ENCODE measurements at regions not wholly inside any gene's neighbourhood (a gene's known extent, or its start where the extent isn't known, plus 50 kb on each side); places are given as distances from the start of the nearest gene placed in this dataset.
"Not testable (repeated sequence)": the region's sequence is repeated elsewhere in the genome, so short reads cannot be mapped to it uniquely, and the experiment has no call there.

DNA sequence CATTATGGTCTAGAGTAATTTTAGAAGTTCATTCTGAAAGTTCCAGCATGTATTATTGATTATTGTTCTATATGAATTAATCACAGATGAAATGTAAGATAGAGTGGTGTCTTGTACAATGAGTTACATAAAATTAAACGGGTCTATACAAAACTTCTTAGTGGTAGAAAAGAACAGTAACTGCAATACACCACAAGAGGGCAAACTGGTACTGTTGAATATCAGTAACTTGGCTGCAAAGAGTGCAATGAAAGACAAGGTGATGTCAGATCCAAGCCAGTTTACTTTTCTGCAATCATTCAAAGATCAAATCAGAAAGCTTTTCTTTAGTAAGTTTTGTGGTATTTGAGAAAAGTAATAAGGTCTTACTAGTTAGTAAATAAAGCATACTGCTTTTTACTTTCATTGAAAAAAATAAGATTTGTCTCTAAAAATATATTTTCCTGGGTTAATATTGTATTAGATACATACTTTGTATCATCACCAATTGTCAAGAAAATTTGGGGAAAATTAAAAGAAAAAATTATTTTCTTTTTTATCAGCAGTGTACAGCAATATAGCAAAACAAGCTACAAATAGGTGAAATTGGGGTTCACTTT lies 66.4 kb upstream of the BTG3 start:
- Histone ChIP-seq H3K4me2 (ENCODE audit: unreplicated experiment) (no peak overlapping the region), H3K9ac (no peak overlapping the region), H3K9me3 (ENCODE audit: low read depth) (no peaks in the 10 kb centered on the region), H3K27ac (no peak overlapping the region), H3K4me3 (no peak overlapping the region), H3F3A (ENCODE audit: insufficient read depth) (no peaks in the 10 kb centered on the region), H3K36me3 (ENCODE audit: low read depth) (no peaks in the 10 kb centered on the region), H3K27me3 (replicated peaks; ENCODE audit: insufficient read depth) (peaks cover 13% of the 10 kb centered on the region), H2AFZ (no peak overlapping the region), H3K79me2 (ENCODE audit: insufficient read depth) (no peaks in the 10 kb centered on the region), H3K9me2 (ENCODE audit: insufficient read depth) (no peaks in the 10 kb centered on the region), H3K4me1 (ENCODE audit: insufficient read depth) (no peaks in the 10 kb centered on the region), H4K20me1 (ENCODE audit: insufficient read depth) (no peaks in the 10 kb centered on the region)
- TF ChIP-seq EZH2 (IDR thresholded peaks at IDR 0.05; ENCODE audit: insufficient read depth, poor library complexity, severe bottlenecking), result no peak
- TF ChIP-seq EZH2phosphoT487 (IDR thresholded peaks at IDR 0.05; ENCODE audit: insufficient read depth, low read depth), result no peak
- WGBS, 2 experiments (ENCODE audit: low coverage in 1 of 2, low lambda C conversion rate in 2 of 2, missing lambda C conversion rate in 2 of 2), result 2 to 5% methylated on average over 1 of the region's 1 CpG
- DNase-seq, result peak; percentile 79
- in situ Hi-C loops (cut with MboI), result loop anchor here (5.0 kb wide), 1 partner anchor 223 kb away; no protein-coding TSS in a partner anchor

DNA sequence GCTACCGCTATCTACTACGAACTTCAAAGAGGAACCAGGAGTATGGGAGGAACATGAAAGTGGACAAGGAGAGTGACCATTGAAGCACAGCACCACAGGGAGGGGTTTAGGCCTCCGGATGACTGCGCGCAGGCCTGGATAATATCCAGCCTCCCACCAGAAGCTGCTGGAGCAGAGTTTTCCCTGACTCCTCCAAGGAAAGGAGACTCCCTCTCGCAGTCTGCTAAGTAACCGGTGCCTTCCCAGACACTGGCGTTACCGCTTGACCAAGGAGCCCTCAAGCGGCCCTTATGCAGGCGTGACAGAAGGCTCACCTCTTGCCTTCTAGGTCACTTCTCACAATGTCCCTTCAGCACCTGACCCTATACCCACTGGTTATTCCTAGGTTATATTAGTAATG lies 64.2 kb upstream of the BTG3 start:
- H3K4me1 ChIP-seq (ENCODE audit: insufficient read depth); H3K27ac ChIP-seq; DNase-seq; H3K79me2 ChIP-seq (ENCODE audit: insufficient read depth); H2AFZ ChIP-seq; H4K20me1 ChIP-seq (ENCODE audit: insufficient read depth); H3K4me2 ChIP-seq (ENCODE audit: unreplicated experiment); H3K9me3 ChIP-seq (ENCODE audit: low read depth); H3K4me3 ChIP-seq; H3K9me2 ChIP-seq (ENCODE audit: insufficient read depth); H3K36me3 ChIP-seq (ENCODE audit: low read depth); H3K9ac ChIP-seq; H3F3A ChIP-seq (ENCODE audit: insufficient read depth): not testable (repeated sequence)
- in situ Hi-C loops (cut with MboI), result loop anchor here (5.0 kb wide), 1 partner anchor 225 kb away; no protein-coding TSS in a partner anchor
- WGBS, 2 experiments (ENCODE audit: low coverage in 1 of 2, low lambda C conversion rate in 2 of 2, missing lambda C conversion rate in 2 of 2), result 76 to 85% methylated on average over 11 of the region's 11 CpGs
- H3K27me3 ChIP-seq (replicated peaks; ENCODE audit: insufficient read depth), result peaks cover 16% of the 10 kb centered on the region

DNA sequence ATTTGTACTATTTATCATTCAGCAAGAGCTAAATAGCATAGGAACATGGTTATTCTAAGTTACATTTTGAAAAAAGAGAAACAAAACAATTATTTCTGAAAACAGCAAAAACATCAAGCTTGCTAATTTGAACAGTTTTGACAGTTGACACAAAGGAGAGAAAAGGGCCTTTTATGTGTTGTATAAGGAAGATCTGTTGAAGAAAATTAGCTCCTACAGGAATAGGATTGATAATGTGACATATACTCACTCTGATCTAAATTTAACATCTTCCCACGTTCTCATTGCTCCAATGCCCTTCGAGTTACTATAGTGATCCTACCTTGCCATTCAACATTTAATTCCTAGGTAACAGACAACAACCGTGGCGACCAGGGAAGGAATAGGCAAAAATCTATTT lies 61.4 kb upstream of the BTG3 start:
- Histone ChIP-seq H3K79me2 (ENCODE audit: insufficient read depth) (no peaks in the 10 kb centered on the region), H3K4me3 (no peak overlapping the region), H3K9ac (no peak overlapping the region), H2AFZ (no peak overlapping the region), H3K27me3 (replicated peaks; ENCODE audit: insufficient read depth) (peaks cover 20% of the 10 kb centered on the region), H3F3A (ENCODE audit: insufficient read depth) (no peaks in the 10 kb centered on the region), H3K4me1 (ENCODE audit: insufficient read depth) (peaks cover 5% of the 10 kb centered on the region; the same call in 1 of the 2 replicates), H3K9me3 (ENCODE audit: low read depth) (no peaks in the 10 kb centered on the region), H3K9me2 (ENCODE audit: insufficient read depth) (no peaks in the 10 kb centered on the region), H3K36me3 (ENCODE audit: low read depth) (no peaks in the 10 kb centered on the region), H3K27ac (no peak overlapping the region), H4K20me1 (ENCODE audit: insufficient read depth) (no peaks in the 10 kb centered on the region), H3K4me2 (ENCODE audit: unreplicated experiment) (no peak overlapping the region)
- TF ChIP-seq EZH2 (IDR thresholded peaks at IDR 0.05; ENCODE audit: insufficient read depth, poor library complexity, severe bottlenecking) (no peak), EZH2phosphoT487 (IDR thresholded peaks at IDR 0.05; ENCODE audit: insufficient read depth, low read depth) (no peak)
- WGBS, 2 experiments (ENCODE audit: low coverage in 1 of 2, low lambda C conversion rate in 2 of 2, missing lambda C conversion rate in 2 of 2), result 43 to 49% methylated on average over 4 of the region's 4 CpGs
- DNase-seq, result no peak
- in situ Hi-C loops (cut with MboI), result no loop called here

DNA sequence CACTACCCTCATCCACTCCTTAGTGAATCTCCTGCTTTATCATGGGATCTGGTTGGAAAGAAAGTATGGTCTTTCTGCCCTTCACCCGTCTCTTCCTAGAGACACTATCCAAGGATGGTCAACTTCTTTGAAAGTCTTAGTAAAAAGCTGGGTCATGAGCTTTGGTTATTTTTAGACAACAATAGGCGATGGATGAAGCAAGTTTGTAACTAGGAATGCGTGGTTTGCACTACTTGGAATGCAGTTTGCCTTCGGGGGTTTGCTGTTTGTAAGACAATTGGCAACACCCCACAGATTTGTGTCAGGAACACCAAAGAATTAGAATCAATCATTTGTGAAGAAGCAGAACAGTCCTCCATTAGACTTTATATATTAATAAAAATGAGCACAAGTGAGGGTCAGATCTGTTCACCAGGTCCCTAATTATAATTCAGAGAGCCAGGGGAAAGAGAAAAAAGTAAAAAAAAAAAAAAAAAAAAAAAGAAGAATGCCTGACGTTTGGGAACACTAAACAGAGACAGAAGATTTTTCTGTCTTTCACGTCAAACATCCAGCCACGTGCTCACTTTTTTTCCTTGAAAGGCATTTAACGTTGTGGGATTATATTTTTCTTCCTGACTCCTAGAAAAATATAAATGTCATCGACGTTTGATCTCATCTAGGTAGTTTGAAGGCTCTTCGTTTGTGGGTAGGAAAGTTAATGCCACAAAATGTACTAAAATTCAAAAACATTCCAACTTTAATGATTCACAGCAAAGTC lies 60.7 kb upstream of the BTG3 start:
- no peaks in the 10 kb centered on the region for H3K36me3 ChIP-seq (ENCODE audit: low read depth)
- H3K4me3 ChIP-seq, result no peak overlapping the region
- no peak overlapping the region for H3K4me2 ChIP-seq (ENCODE audit: unreplicated experiment)
- H3K27ac ChIP-seq, result no peak overlapping the region
- H3K27me3 ChIP-seq (replicated peaks; ENCODE audit: insufficient read depth), result peaks cover 20% of the 10 kb centered on the region
- TF ChIP-seq EZH2phosphoT487 (IDR thresholded peaks at IDR 0.05; ENCODE audit: insufficient read depth, low read depth), result no peak
- no peak for TF ChIP-seq EZH2 (IDR thresholded peaks at IDR 0.05; ENCODE audit: insufficient read depth, poor library complexity, severe bottlenecking)
- H3F3A ChIP-seq (ENCODE audit: insufficient read depth), result no peaks in the 10 kb centered on the region
- H3K9me2 ChIP-seq (ENCODE audit: insufficient read depth), result no peaks in the 10 kb centered on the region
- peaks cover 5% of the 10 kb centered on the region; the same call in 1 of the 2 replicates for H3K4me1 ChIP-seq (ENCODE audit: insufficient read depth)
- peak; percentile 44 for DNase-seq
- 31 to 32% methylated on average over 11 of the region's 11 CpGs for WGBS, 2 experiments (ENCODE audit: low coverage in 1 of 2, low lambda C conversion rate in 2 of 2, missing lambda C conversion rate in 2 of 2)
- no peak overlapping the region for H3K9ac ChIP-seq
- no peaks in the 10 kb centered on the region for H3K79me2 ChIP-seq (ENCODE audit: insufficient read depth)
- H2AFZ ChIP-seq, result no peak overlapping the region
- no peaks in the 10 kb centered on the region for H4K20me1 ChIP-seq (ENCODE audit: insufficient read depth)
- no peaks in the 10 kb centered on the region for H3K9me3 ChIP-seq (ENCODE audit: low read depth)
- in situ Hi-C loops (cut with MboI), result no loop called here

Measured in GM23248 (cell line).